ENCODE measurements at regions not wholly inside any gene's neighbourhood (a gene's known extent, or its start where the extent isn't known, plus 50 kb on each side); places are given as distances from the start of the nearest gene placed in this dataset.

- DNase-seq (ENCODE audit: low read depth): no peak
These were observed 159.4 kb upstream of the SMAD3 start for GRCh38 chr15:66905954-66906353.

DNA sequence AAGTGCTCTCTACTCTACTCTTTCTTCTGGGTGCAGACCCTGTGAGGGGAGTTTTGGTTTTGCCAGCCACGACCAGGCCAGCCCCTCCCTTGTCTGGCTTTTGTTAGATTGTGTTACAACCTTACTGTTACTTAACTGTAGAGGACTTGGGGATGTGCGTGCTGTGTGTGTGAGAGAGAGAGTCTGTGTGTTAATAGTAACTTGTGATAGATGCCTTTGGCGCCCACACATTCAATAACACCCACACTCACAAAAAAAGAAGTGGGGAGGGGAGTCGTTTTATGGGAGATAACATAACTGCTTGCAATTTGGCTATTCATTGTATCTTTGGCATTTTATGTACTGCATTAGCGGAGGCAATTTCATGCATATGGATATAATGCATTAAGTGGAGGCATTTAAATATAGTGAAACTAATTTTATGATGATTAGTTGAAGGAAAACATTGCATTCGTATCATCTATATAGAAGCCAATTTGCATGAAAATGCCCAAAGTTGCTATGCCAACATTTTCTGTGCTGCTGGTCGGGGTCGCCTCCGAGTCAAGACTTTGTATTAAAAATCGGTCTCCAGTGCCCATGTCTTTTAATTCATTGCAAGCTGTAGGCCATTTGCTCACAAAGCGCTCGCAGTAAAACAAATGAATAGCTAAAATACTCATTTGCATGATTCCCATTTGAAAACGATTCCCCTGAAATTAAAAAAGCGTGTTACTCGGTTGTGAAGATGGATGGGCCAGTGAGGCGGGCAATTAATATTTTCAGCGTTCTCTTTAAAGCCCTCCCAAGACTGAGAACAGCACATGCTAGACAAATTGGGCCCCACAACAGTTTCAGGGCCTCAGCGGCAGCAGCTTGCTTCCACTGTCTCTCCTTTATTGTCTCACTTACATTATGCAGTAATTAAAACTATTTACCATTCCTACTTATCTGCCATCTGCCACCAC, 158.5 kb upstream of the SMAD3 start:
- no peak for DNase-seq (ENCODE audit: low read depth)

DNA sequence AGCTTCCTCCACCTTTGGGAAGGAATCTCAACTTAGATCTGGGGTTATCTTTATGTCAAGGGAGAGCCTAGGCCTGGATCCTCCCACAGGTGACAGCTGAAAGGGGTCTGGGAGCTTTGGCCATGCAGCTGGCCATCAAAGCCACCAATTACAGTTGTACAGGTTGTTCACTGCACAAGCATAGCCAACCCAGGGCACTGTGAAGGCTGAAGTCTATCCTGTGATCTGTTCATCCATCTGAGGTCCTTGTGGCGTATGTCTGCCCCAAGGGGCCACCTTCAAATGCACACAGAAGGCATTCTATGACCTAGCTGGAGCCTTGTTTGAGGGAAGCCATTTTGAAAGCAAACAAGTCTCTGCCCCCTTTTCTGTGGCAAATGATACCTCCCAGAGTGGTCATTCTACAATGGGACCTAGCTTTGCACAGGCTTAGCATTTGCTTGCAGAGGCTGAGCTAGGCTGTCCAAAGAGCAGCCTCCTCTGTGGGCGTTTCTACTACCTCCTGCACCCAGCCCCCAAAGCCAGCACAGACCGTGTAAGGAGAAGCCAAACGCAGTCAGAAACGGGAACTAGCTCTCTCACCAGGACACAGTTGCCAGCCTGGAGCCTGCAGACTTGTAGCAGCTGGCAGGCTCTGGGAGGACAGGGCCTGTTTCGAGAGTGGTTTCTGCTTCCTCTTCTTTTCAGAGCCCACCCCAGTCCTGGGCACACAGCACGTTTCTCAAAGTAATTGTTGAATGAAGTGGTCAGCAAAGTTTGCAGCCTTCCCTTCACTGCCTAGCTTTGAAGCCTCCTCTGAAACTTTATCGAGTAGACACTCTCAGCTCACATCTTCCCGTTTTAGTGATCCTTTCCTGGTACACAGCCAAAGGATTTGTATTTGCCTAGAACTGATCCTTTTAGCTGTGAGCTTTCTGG, 157.3 kb upstream of the SMAD3 start:
- no peak for DNase-seq (ENCODE audit: low read depth)

GRCh38 chr15:66908744-66909095, 156.7 kb upstream of the SMAD3 start:
- DNase-seq (ENCODE audit: low read depth): no peak

DNA sequence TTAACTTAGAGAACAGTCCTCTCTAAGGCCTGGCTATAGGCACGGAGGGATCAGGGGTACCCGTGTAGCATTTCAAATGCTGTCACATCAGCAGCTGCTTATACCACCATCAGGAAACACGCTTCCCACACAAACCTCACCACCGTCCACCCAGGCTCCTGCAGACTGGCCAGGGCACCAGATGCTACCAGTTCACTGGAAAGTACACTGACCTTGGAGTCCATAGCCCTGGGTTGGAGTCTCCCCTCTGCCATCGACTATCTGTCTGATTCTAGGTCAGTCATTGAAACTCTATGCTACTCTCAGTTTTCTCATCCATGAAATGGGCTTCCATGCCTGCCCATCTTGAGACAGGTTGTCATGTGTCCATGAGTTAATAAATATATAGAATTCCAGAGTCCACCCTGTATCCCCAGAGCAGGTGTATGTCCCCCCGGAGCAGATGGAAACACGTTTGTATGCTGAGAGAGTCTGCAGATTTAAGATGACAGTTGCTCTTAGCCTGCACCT, 156.0 kb upstream of the SMAD3 start:
- no peak for DNase-seq (ENCODE audit: low read depth)

DNA sequence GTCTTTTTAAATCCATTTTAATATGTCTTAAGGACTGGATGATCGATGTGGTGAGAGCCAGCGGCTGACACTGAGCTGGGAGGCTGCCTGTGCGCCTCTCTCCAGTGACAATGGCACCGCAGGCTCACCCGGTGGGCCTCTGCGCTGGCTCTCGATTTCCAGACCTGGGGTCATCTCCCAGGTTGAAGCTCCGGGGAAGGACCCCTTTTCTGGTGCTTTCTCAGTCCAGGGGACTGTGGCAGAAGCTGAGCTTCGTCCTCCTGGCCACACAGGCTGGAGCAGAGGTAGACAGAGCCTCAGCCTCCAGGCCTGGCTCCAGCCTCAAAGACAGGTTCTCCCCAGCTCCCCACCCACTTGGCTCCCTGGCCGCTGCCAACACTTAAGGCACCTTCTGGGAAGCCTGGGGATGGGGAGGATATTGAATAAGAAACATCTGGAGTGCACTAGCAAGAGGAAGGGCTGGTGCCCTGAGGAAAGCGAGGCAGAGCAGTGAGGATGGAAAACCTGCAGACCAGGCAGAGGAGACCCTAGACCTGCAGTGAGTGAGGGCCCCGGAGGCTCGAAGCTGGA, 154.2 kb upstream of the SMAD3 start:
- DNase-seq (ENCODE audit: low read depth): no peak

DNA sequence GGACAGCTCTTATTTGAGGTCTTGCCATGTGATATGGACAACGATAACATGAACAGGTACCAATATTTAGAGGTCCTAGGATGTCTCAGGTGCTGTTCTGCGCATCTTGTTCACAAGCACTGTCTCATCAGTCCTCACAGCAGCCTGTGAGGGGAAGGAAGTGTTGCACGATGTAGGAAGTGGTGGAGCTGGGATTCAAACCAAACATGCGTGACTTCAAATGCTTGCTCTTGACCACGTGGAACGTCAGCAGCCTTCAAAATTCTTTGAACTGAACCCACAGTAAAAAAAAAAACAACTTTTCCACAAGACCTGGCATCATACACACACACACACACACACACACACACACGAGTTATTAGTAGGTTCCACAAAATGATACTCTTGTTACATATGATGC, 153.4 kb upstream of the SMAD3 start:
- DNase-seq (ENCODE audit: low read depth): no peak

GRCh38 chr15:66912441-66912840, 153.0 kb upstream of the SMAD3 start:
- no peak for DNase-seq (ENCODE audit: low read depth)

- DNase-seq (ENCODE audit: low read depth): no peak
These were observed 147.4 kb upstream of the SMAD3 start for GRCh38 chr15:66917904-66918448.

DNA sequence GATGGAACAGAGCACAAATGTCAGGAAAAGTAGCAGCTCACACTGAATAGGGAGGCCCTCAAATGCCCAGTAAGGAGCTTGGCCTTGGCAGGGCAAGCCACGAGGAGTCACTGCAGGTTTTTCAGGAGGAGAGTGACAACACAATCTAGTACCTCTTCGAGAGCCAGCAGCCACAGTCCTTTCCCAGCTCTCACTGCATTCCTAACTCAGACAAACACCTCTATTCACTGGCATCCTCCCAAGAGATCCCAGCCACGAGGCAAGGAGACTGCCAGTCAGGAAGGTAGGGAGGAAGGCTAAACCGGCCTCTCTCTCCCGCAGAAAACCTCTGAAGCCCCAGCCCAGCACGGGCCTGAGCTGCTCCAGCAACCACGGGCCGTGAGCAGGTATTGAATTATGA, 146.0 kb upstream of the SMAD3 start:
- DNase-seq (ENCODE audit: low read depth): no peak

- DNase-seq (ENCODE audit: low read depth): no peak
These were observed 144.0 kb upstream of the SMAD3 start for GRCh38 chr15:66921319-66921915.

- no peak for DNase-seq (ENCODE audit: low read depth)
These were observed 142.8 kb upstream of the SMAD3 start for GRCh38 chr15:66922608-66923007.

DNA sequence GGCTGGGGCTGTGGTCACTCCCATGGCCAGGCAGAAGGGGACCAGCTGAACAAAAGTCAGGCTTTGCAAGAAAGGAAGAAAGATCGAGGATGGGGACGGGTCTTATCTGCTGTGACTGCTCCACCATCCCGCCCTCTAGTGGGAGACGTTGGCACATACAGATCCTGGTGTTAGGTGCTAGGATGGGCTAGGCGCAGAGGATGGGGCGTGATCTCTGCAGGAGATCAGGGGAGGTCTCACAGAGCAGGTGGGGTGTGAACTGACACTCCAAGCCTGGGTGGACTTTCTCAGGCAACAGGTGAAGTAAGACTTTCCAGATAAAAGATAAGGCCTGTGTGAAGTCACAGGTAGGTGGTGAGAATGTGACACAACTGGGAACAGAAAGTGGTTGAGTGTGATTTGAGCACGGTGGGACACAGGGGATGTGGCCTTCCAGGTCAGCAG, 141.9 kb upstream of the SMAD3 start:
- no peak for DNase-seq (ENCODE audit: low read depth)

GRCh38 chr15:66924889-66925288, 140.5 kb upstream of the SMAD3 start:
- DNase-seq (ENCODE audit: low read depth): no peak

GRCh38 chr15:66925721-66926120, 139.7 kb upstream of the SMAD3 start:
- no peak for DNase-seq (ENCODE audit: low read depth)

GRCh38 chr15:66927201-66928077, 138.0 kb upstream of the SMAD3 start:
- DNase-seq (ENCODE audit: low read depth): no peak

GRCh38 chr15:66928101-66928500, 137.3 kb upstream of the SMAD3 start:
- DNase-seq (ENCODE audit: low read depth): no peak

DNA sequence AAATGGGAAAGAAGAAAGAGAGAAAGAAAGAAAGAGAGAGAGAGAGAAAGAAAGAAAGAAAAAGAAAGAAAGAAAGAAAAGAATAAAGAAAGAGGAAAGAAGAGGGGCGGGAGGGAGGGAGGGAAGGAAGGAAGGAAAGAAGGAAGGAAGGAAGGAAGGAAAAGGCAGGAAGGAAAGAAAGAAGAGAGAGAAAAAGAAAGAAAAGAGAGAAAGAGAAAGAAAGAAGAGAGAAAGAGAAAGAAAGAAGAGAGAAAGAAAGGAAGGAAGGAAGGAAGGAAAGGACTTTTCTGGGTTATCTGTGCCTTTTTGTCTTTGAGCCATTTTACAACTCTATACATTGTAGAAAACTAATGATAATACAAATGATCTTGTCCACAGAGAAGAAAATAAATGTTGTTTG, 136.6 kb upstream of the SMAD3 start:
- no peak for DNase-seq (ENCODE audit: low read depth)

DNA sequence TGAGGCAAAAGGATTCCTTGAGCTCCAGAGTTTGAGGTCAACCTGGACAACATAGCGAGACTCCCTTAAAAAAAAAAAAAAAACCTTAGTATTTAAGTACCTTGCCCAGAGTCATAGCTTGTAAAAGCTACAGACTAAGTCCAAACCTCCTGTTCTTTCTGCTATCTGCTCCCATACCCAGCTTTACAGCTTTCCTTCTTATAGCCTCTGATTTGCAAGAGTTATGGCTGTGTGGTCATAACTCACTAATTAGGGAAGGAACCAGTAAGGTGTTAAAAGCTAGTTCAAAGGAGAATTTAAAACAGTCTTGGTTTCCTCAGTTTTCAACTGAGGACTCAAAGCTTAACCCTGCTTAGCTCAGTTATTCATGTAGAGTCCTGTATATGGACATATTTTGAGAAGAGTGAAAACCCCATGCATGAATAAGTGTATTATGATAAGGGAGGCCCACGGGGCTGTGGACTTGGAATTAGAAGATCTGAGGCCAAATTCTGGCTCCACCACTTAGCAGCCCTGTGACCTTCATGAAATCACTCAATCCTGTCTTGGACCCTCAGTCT, 135.5 kb upstream of the SMAD3 start:
- no peak for DNase-seq (ENCODE audit: low read depth)
